ENCODE measurements at regions not wholly inside any gene's neighbourhood (a gene's known extent, or its start where the extent isn't known, plus 50 kb on each side); places are given as distances from the start of the nearest gene placed in this dataset.
"Not testable (repeated sequence)": the region's sequence is repeated elsewhere in the genome, so short reads cannot be mapped to it uniquely, and the experiment has no call there.

DNA sequence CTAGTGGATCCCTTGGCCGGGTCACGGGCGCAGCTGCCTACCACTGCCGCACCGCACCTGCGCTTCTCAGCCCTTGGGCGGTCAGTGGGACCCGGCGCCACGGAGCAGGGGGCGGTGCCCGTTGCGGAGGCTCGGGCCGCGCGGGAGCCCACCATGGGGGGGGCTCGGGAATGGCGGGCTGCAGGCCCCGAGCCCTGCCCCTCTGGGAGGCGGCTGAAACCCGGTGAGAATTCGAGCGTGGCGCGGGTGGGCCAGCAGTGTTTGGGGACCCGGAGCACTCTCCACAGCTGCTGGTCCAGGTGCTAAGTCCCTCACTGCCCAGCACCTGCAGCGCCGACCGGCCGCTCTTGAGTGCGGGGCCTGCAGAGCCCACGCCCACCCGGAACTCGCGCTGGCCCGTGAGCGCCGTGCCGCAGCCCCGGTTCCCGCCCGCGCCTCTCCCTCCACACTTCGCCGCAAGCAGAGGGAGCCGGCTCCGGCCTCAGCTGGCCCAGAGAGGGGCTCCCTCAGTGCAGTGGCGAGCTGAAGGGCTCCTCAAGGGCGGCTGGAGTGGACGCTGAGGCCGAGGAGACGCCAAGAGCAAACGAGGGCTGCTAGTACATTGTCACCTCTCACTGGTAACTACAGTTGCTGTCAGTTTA lies 120.5 kb upstream of the TMEM170B start:
- no peak overlapping the region for H3K27ac ChIP-seq (ENCODE audit: extremely low read depth, low read depth, low read length)
- TF ChIP-seq KLF10 (tag by site-specific recombination; IDR thresholded peaks at IDR 0.05) (no peak), ZNF433 (tag by site-specific recombination; IDR thresholded peaks at IDR 0.05; ENCODE audit: low read depth) (no peak)
- no peaks in the 10 kb centered on the region for H3K9me3 ChIP-seq (ENCODE audit: control insufficient read depth, insufficient read depth, low read depth, low read length)
- no peak overlapping the region for H3K4me3 ChIP-seq (ENCODE audit: low read depth, low read length)
- POLR2A ChIA-PET, result interaction anchor here (1.2 kb wide), 1 partner anchor 13 kb away, joined by 3 read pairs; no protein-coding TSS in a partner anchor
- H3K36me3 ChIP-seq (ENCODE audit: control insufficient read depth in 2 of 2, insufficient read depth in 1 of 2, low read length in 2 of 2), result no peaks in the 10 kb centered on the region
- CTCF ChIA-PET, result interaction anchor here (0.7 to 1.3 kb wide), 3 partner anchors 32 to 309 kb away, joined by 3 to 4 read pairs (median 3); no protein-coding TSS in a partner anchor
- no peaks in the 10 kb centered on the region for H3K4me1 ChIP-seq (ENCODE audit: control insufficient read depth, insufficient read depth, low read length)

- not testable (repeated sequence) for H3K27ac ChIP-seq (ENCODE audit: extremely low read depth, low read depth, low read length); H3K4me1 ChIP-seq (ENCODE audit: control insufficient read depth, insufficient read depth, low read length); H3K4me3 ChIP-seq (ENCODE audit: low read depth, low read length); H3K9me3 ChIP-seq (ENCODE audit: control insufficient read depth, insufficient read depth, low read depth, low read length); H3K36me3 ChIP-seq (ENCODE audit: control insufficient read depth in 2 of 2, insufficient read depth in 1 of 2, low read length in 2 of 2)
- CTCF ChIA-PET, result interaction anchor here (0.6 to 1.3 kb wide), 6 partner anchors 14 to 308 kb away, joined by 3 to 4 read pairs (median 3); no protein-coding TSS in a partner anchor
- POLR2A ChIA-PET, result interaction anchor here (1.2 kb wide), 1 partner anchor 13 kb away, joined by 3 read pairs; no protein-coding TSS in a partner anchor
Measured at GRCh38 chr6:11416099-11416935, 121.2 kb upstream of the TMEM170B start.

DNA sequence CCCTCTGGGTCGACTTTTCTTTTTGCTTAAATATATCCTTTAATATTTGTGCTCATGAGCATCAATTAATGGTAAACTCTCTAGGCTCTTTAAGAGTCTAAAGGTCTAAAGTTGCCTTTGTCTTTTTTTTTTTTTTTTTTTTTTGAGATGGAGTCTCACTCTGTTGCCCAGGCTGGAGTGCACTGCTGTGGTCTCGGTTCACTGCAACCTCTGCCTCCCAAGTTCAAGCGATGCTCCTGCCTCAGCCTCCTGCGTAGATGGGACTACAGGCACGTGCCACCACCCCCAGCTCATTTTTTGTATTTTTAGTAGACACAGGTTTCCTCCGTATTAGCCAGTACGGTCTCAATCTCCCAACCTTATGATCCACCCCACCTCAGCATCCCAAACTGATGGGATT lies 122.0 kb upstream of the TMEM170B start:
- Histone ChIP-seq H3K4me3 (ENCODE audit: low read depth, low read length) (no peak overlapping the region), H3K9me3 (ENCODE audit: control insufficient read depth, insufficient read depth, low read depth, low read length) (no peaks in the 10 kb centered on the region), H3K4me1 (ENCODE audit: control insufficient read depth, insufficient read depth, low read length) (no peaks in the 10 kb centered on the region), H3K36me3 (ENCODE audit: control insufficient read depth in 2 of 2, insufficient read depth in 1 of 2, low read length in 2 of 2) (no peaks in the 10 kb centered on the region), H3K27ac (ENCODE audit: extremely low read depth, low read depth, low read length) (no peak overlapping the region)
- POLR2A ChIA-PET, result no interaction called here
- CTCF ChIA-PET, result interaction anchor here (0.6 to 3.7 kb wide), 7 partner anchors 30 to 981 kb away, joined by 3 to 20 read pairs (median 3); no protein-coding TSS in a partner anchor
- TF ChIP-seq, protein P1, sequence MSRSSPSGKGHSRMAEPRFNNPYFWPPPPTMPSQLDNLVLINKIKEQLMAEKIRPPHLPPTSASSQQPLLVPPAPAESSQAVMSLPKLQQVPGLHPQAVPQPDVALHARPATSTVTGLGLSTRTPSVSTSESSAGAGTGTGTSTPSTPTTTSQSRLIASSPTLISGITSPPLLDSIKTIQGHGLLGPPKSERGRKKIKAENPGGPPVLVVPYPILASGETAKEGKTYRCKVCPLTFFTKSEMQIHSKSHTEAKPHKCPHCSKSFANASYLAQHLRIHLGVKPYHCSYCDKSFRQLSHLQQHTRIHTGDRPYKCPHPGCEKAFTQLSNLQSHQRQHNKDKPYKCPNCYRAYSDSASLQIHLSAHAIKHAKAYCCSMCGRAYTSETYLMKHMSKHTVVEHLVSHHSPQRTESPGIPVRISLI (tag by site-specific recombination; IDR thresholded peaks at IDR 0.05), result 0 out of 2 replicates have a peak, but pooled peaks have one; percentile 40
- TF ChIP-seq ZNF560 (tag by site-specific recombination; IDR thresholded peaks at IDR 0.05; ENCODE audit: borderline replicate concordance), result no peak

DNA sequence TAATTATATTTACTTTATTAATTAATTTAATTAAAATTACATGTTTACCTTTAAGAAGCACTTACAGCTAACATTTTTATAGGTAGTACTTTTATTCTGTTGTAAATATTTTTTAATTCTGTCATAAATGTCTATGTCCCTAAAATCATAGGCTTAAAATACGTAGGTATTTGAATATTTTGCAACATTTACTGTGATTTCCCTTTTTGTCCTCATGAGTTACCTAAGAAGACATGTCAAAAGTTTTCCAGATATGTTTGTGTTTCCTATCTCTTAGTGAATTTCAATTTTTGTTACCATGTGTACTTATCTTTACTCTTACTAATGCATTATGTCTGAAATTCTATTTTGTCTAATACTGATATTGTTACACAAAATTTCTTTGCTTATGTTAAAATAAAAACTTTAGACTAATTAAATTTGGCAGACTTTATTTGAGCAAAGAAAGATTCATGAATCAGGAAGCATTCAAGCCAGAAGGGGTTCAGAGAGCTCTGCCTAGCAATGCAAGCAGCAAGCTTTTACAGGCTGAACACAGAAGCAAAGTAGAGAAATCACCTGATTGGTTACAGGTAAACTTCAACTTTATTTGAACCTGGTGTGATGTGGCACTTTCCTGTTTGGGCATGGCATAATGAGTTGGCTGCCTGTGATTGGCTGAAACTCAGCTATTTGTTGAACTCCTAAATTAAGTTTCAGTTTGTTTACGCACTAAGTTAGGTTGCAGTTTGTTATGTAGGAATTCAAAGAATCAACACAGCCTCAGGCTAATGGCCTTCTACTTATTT lies 123.2 kb upstream of the TMEM170B start:
- CTCF ChIA-PET, result interaction anchor here (0.6 to 3.7 kb wide), 5 partner anchors 14 to 980 kb away, joined by 3 to 20 read pairs (median 3); no protein-coding TSS in a partner anchor
- POLR2A ChIA-PET, result no interaction called here

DNA sequence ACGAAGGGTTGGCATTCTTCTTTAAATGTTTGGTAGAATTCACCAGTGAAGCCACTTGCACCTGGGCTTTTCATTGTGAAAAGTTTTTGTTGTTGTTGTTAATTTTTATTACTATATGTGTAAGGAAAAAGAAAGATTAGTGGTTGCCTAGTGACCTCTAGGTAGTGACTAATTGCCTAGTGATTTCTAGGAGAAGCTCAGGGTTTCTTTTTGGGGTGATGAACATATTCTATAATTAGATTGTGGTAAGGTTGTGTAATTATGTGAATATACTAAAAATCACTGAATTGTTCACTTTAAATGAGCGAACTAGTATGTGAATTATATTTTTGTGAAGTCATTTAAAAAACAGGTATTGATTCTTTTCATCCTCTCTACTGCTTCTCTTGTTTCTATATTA lies 123.8 kb upstream of the TMEM170B start:
- H3K4me1 ChIP-seq (ENCODE audit: control insufficient read depth, insufficient read depth, low read length), result no peaks in the 10 kb centered on the region
- CTCF ChIA-PET, result interaction anchor here (0.5 to 3.7 kb wide), 3 partner anchors 15 to 88 kb away, joined by 3 to 20 read pairs (median 3); no protein-coding TSS in a partner anchor
- no peak for TF ChIP-seq ZNF133 (tag by site-specific recombination; IDR thresholded peaks at IDR 0.05)
- TF ChIP-seq OSR2 (tag by site-specific recombination; IDR thresholded peaks at IDR 0.05), result no peak
- TF ChIP-seq ZNF585B (tag by site-specific recombination; IDR thresholded peaks at IDR 0.05), result no peak
- no peak for TF ChIP-seq ZNF600 (tag by site-specific recombination; IDR thresholded peaks at IDR 0.05)
- TF ChIP-seq GLI2 (tag by site-specific recombination; IDR thresholded peaks at IDR 0.05; ENCODE audit: borderline replicate concordance, low read depth), result no peak
- no peaks in the 10 kb centered on the region for H3K36me3 ChIP-seq (ENCODE audit: control insufficient read depth in 2 of 2, insufficient read depth in 1 of 2, low read length in 2 of 2)
- no peaks in the 10 kb centered on the region for H3K9me3 ChIP-seq (ENCODE audit: control insufficient read depth, insufficient read depth, low read depth, low read length)
- no peak overlapping the region for H3K4me3 ChIP-seq (ENCODE audit: low read depth, low read length)
- H3K27ac ChIP-seq (ENCODE audit: extremely low read depth, low read depth, low read length), result no peak overlapping the region
- POLR2A ChIA-PET, result no interaction called here

More for the DNA sequence above, 123.2 kb upstream of the TMEM170B start:
- TF ChIP-seq ZNF549 (tag by site-specific recombination; IDR thresholded peaks at IDR 0.05), result peak; percentile 88
- 0 out of 2 replicates have a peak, but pooled peaks have one; percentile 31 for TF ChIP-seq ZNF350 (tag by site-specific recombination; IDR thresholded peaks at IDR 0.05)
- TF ChIP-seq ZSCAN16 (tag by site-specific recombination; IDR thresholded peaks at IDR 0.05), result no peak
- H3K27ac ChIP-seq (ENCODE audit: extremely low read depth, low read depth, low read length), result no peak overlapping the region
- H3K9me3 ChIP-seq (ENCODE audit: control insufficient read depth, insufficient read depth, low read depth, low read length), result no peaks in the 10 kb centered on the region
- no peaks in the 10 kb centered on the region for H3K36me3 ChIP-seq (ENCODE audit: control insufficient read depth in 2 of 2, insufficient read depth in 1 of 2, low read length in 2 of 2)
- no peaks in the 10 kb centered on the region for H3K4me1 ChIP-seq (ENCODE audit: control insufficient read depth, insufficient read depth, low read length)
- H3K4me3 ChIP-seq (ENCODE audit: low read depth, low read length), result no peak overlapping the region
